ENCODE measurements at regions not wholly inside any gene's neighbourhood (a gene's known extent, or its start where the extent isn't known, plus 50 kb on each side); places are given as distances from the start of the nearest gene placed in this dataset.

GRCh38 chr1:60421965-60422364, 348.4 kb upstream of the C1orf87 start:
- TF ChIP-seq JUND (IDR thresholded peaks at IDR 0.05) (no peak), CTCF (IDR thresholded peaks at IDR 0.05 in 2 of 3, conservative IDR thresholded peaks at IDR 0.05 in 1 of 3; ENCODE audit: borderline replicate concordance in 1 of 3, insufficient read depth in 1 of 3, low read depth in 2 of 3, low read length in 2 of 3) (no peak), POLR2AphosphoS5 (IDR thresholded peaks at IDR 0.05; ENCODE audit: low read depth, low read length) (no peak)

All from HCT116 (cell line).